Calu3 (cell line): ENCODE measurements at regions not wholly inside any gene's neighbourhood (a gene's known extent, or its start where the extent isn't known, plus 50 kb on each side); places are given as distances from the start of the nearest gene placed in this dataset.

ENCODE experiments used
- BruUV-seq: library from RNA; stranded (reverse); fragments of 400-500 nt; replicated peaks from 2 replicates; lab custom pipeline; 2021; lab: Mats Ljungman, UMichigan
- CTCF ChIA-PET: fragments of 300-600 bp; sonication (Branson Sonifier 250); formaldehyde crosslinking; loops from one replicate; lab custom pipeline; 2022; ENCODE audit warnings: antibody characterized with exemption; lab: Charles Lee
- DNase-seq: peaks from one replicate; pipeline ENCODE4 v3.0.0; 2022
- H3K27ac Mint-ChIP-seq: one replicate; pipeline ENCODE4 v1.8.0; 2022; ENCODE audit warnings: mixed read lengths; ENCODE audit not compliant: unreplicated experiment
- H3K27me3 Mint-ChIP-seq: one replicate; pipeline ENCODE4 v1.8.0; 2022; ENCODE audit warnings: mixed read lengths; ENCODE audit not compliant: unreplicated experiment
- H3K36me3 Mint-ChIP-seq: one replicate; pipeline ENCODE4 v1.8.0; 2022; ENCODE audit warnings: mild to moderate bottlenecking, moderate library complexity, mixed read lengths; ENCODE audit not compliant: insufficient read depth, unreplicated experiment
- H3K4me1 Mint-ChIP-seq: one replicate; pipeline ENCODE4 v1.8.0; 2022; ENCODE audit warnings: mild to moderate bottlenecking, low read depth, mixed read lengths; ENCODE audit not compliant: unreplicated experiment
- H3K4me3 Mint-ChIP-seq: one replicate; pipeline ENCODE4 v1.8.0; 2022; ENCODE audit warnings: mild to moderate bottlenecking, low read depth, moderate library complexity, mixed read lengths; ENCODE audit not compliant: unreplicated experiment
- H3K9me3 Mint-ChIP-seq: one replicate; pipeline ENCODE4 v1.8.0; 2022; ENCODE audit warnings: low read depth, mixed read lengths; ENCODE audit not compliant: unreplicated experiment
- CTCF ChIP-seq: fragments of 200-600 bp; IDR thresholded peaks from one replicate; pipeline ENCODE4 v1.8.0; 2022; ENCODE audit warnings: antibody characterized with exemption; ENCODE audit not compliant: unreplicated experiment
- intact Hi-C: fragments of 100-400 bp; cut with micrococcal nuclease; formaldehyde crosslinking; loops from one replicate; pipeline ENCODE4 v1.10.0; 2022; ENCODE audit not compliant: unreplicated experiment

- CTCF ChIA-PET, result no interaction called here
- no peak overlapping the region for H3K27ac Mint-ChIP-seq
- intact Hi-C loops, result no loop called here
- no TSS peak for BruUV-seq
- H3K4me1 Mint-ChIP-seq, result no peaks in the 10 kb centered on the region
- no peaks in the 10 kb centered on the region for H3K27me3 Mint-ChIP-seq
- DNase-seq, result no peak
- H3K9me3 Mint-ChIP-seq, result peaks cover 9% of the 10 kb centered on the region
- no peak for TF ChIP-seq CTCF
- H3K36me3 Mint-ChIP-seq, result no peaks in the 10 kb centered on the region
- no peak overlapping the region for H3K4me3 Mint-ChIP-seq
Measured at GRCh38 chr2:116088236-116088635, 1645.8 kb downstream of the DPP10 start.

GRCh38 chr2:116094196-116094595 lies 1651.8 kb downstream of the DPP10 start:
- no peak for DNase-seq
- no TSS peak for BruUV-seq
- Mint-ChIP-seq H3K4me3 (no peak overlapping the region), H3K27ac (no peak overlapping the region), H3K4me1 (no peaks in the 10 kb centered on the region), H3K27me3 (no peaks in the 10 kb centered on the region), H3K9me3 (peaks cover 16% of the 10 kb centered on the region), H3K36me3 (no peaks in the 10 kb centered on the region)
- TF ChIP-seq CTCF, result no peak
- CTCF ChIA-PET, result no interaction called here
- intact Hi-C loops, result no loop called here

- TF ChIP-seq CTCF, result no peak
- Mint-ChIP-seq H3K27ac (no peak overlapping the region), H3K36me3 (no peaks in the 10 kb centered on the region), H3K9me3 (peaks cover 18% of the 10 kb centered on the region), H3K4me1 (no peaks in the 10 kb centered on the region), H3K4me3 (no peak overlapping the region), H3K27me3 (no peaks in the 10 kb centered on the region)
- CTCF ChIA-PET, result no interaction called here
- no peak for DNase-seq
- no TSS peak for BruUV-seq
- intact Hi-C loops, result no loop called here
Measured at GRCh38 chr2:116095636-116096035, 1653.2 kb downstream of the DPP10 start.

GRCh38 chr2:116098049-116098448 lies 1655.6 kb downstream of the DPP10 start:
- intact Hi-C loops, result no loop called here
- H3K27me3 Mint-ChIP-seq, result no peaks in the 10 kb centered on the region
- H3K36me3 Mint-ChIP-seq, result no peaks in the 10 kb centered on the region
- H3K4me1 Mint-ChIP-seq, result no peaks in the 10 kb centered on the region
- no TSS peak for BruUV-seq
- no peak for DNase-seq
- CTCF ChIA-PET, result no interaction called here
- H3K9me3 Mint-ChIP-seq, result peaks cover 18% of the 10 kb centered on the region
- TF ChIP-seq CTCF, result no peak
- H3K4me3 Mint-ChIP-seq, result no peak overlapping the region
- no peak overlapping the region for H3K27ac Mint-ChIP-seq

- CTCF ChIA-PET, result no interaction called here
- no peak for DNase-seq
- H3K27ac Mint-ChIP-seq, result no peak overlapping the region
- H3K36me3 Mint-ChIP-seq, result no peaks in the 10 kb centered on the region
- BruUV-seq, result no TSS peak
- no peak overlapping the region for H3K4me3 Mint-ChIP-seq
- H3K9me3 Mint-ChIP-seq, result no peaks in the 10 kb centered on the region
- intact Hi-C loops, result no loop called here
- H3K4me1 Mint-ChIP-seq, result no peaks in the 10 kb centered on the region
- TF ChIP-seq CTCF, result no peak
- no peaks in the 10 kb centered on the region for H3K27me3 Mint-ChIP-seq
Measured at GRCh38 chr2:116109471-116109870, 1667.0 kb downstream of the DPP10 start.
